ENCODE measurements at regions not wholly inside any gene's neighbourhood (a gene's known extent, or its start where the extent isn't known, plus 50 kb on each side); places are given as distances from the start of the nearest gene placed in this dataset.

GRCh38 chr2:123839326-123839725 is 185.8 kb upstream of the CNTNAP5 start:
- TF ChIP-seq EZH2 (IDR thresholded peaks at IDR 0.05; ENCODE audit: low read length, missing control alignments) = no peak
- TF ChIP-seq CTCF (conservative IDR thresholded peaks at IDR 0.05 in 1 of 2, IDR thresholded peaks at IDR 0.05 in 1 of 2; ENCODE audit: low read depth in 1 of 2, low read length in 2 of 2) = no peak
